H9 (cell line): ENCODE measurements at regions not wholly inside any gene's neighbourhood (a gene's known extent, or its start where the extent isn't known, plus 50 kb on each side); places are given as distances from the start of the nearest gene placed in this dataset.

Source experiments
- DNase-seq: peaks from one replicate; pipeline ENCODE4 v3.0.0-alpha.2; 2017
- H2AFZ ChIP-seq: one replicate; pipeline ENCODE4 v1.6.1; 2013; ENCODE audit warnings: mild to moderate bottlenecking, low read length, control low read depth, moderate library complexity
- H2AK5ac ChIP-seq: 2 replicates; pipeline ENCODE4 v1.6.1; 2013; ENCODE audit warnings: low read length, control low read depth, mixed read lengths; ENCODE audit not compliant: insufficient read length
- H2BK120ac ChIP-seq: one replicate; pipeline ENCODE4 v1.6.1; 2013; ENCODE audit warnings: low read depth, mild to moderate bottlenecking, low read length, control low read depth, inconsistent platforms; ENCODE audit not compliant: poor library complexity, severe bottlenecking
- H2BK12ac ChIP-seq: 2 replicates; pipeline ENCODE4 v1.6.1; 2013; ENCODE audit warnings: low read length, control low read depth, mixed read lengths, low read depth; ENCODE audit not compliant: insufficient read length
- H2BK15ac ChIP-seq: 2 replicates; pipeline ENCODE4 v1.6.1; 2013; ENCODE audit warnings: low read depth, low read length, control low read depth
- H2BK20ac ChIP-seq: one replicate; pipeline ENCODE4 v1.6.1; 2013; ENCODE audit warnings: low read depth, mild to moderate bottlenecking, low read length, control low read depth, inconsistent platforms; ENCODE audit not compliant: poor library complexity, severe bottlenecking
- H2BK5ac ChIP-seq: 2 replicates; pipeline ENCODE4 v1.6.1; 2013; ENCODE audit warnings: low read length, control low read depth, mixed read lengths; ENCODE audit not compliant: insufficient read length
- H3K14ac ChIP-seq: 2 replicates; pipeline ENCODE4 v1.6.1; 2013; ENCODE audit warnings: low read length, control low read depth; ENCODE audit not compliant: insufficient read depth
- H3K18ac ChIP-seq: 2 replicates; pipeline ENCODE4 v1.6.1; 2013; ENCODE audit warnings: low read depth, mild to moderate bottlenecking, mixed read lengths, low read length, control low read depth; ENCODE audit not compliant: insufficient read length
- H3K23ac ChIP-seq: 2 replicates; pipeline ENCODE4 v1.6.1; 2013; ENCODE audit warnings: low read length, control low read depth, mixed read lengths, low read depth; ENCODE audit not compliant: insufficient read length
- H3K23me2 ChIP-seq: 2 replicates; pipeline ENCODE4 v1.6.1; 2013; ENCODE audit warnings: low read depth, mild to moderate bottlenecking, mixed read lengths, low read length, control low read depth; ENCODE audit not compliant: insufficient read length, poor library complexity, severe bottlenecking
- H3K27ac ChIP-seq: 2 replicates; pipeline ENCODE4 v1.5.1; 2013; ENCODE audit warnings: low read length, control low read depth, mixed read lengths, low read depth; ENCODE audit not compliant: insufficient read length
- H3K27me3 ChIP-seq: 2 replicates; pipeline ENCODE4 v1.6.1; 2013; ENCODE audit warnings: low read length, control low read depth, inconsistent platforms; ENCODE audit not compliant: insufficient read depth
- H3K4ac ChIP-seq: 2 replicates; pipeline ENCODE4 v1.6.1; 2013; ENCODE audit warnings: low read depth, mild to moderate bottlenecking, control low read depth, inconsistent platforms, low read length, moderate library complexity
- H3K4me1 ChIP-seq: 2 replicates; pipeline ENCODE4 v1.6.1; 2013; ENCODE audit warnings: low read length, control low read depth, inconsistent platforms; ENCODE audit not compliant: insufficient read depth
- H3K4me2 ChIP-seq: 2 replicates; pipeline ENCODE4 v1.6.1; 2013; ENCODE audit warnings: low read length, control low read depth, mixed read lengths; ENCODE audit not compliant: insufficient read length, insufficient read depth
- H3K56ac ChIP-seq: 2 replicates; pipeline ENCODE4 v1.6.1; 2013; ENCODE audit warnings: low read depth, mild to moderate bottlenecking, mixed read lengths, low read length, control low read depth; ENCODE audit not compliant: insufficient read length
- H3K79me1 ChIP-seq: 2 replicates; pipeline ENCODE4 v1.6.1; 2013; ENCODE audit warnings: low read depth, mild to moderate bottlenecking, moderate library complexity, low read length, control low read depth, inconsistent platforms; ENCODE audit not compliant: insufficient read depth, poor library complexity, severe bottlenecking
- H3K79me2 ChIP-seq: 2 replicates; pipeline ENCODE4 v1.6.1; 2013; ENCODE audit warnings: low read length, control low read depth, inconsistent platforms; ENCODE audit not compliant: insufficient read depth
- H3K9ac ChIP-seq: 2 replicates; pipeline ENCODE4 v1.6.1; 2013; ENCODE audit warnings: low read length, control low read depth, mixed read lengths; ENCODE audit not compliant: insufficient read length; ENCODE audit errors: extremely low read depth
- H3K9me3 ChIP-seq: one replicate; pipeline ENCODE4 v1.6.1; 2013; ENCODE audit warnings: low read depth, low read length, inconsistent platforms; ENCODE audit not compliant: control insufficient read depth
- H3T11ph ChIP-seq: one replicate; pipeline ENCODE4 v1.6.1; 2013; ENCODE audit warnings: mild to moderate bottlenecking, low read length, control low read depth, inconsistent platforms
- H4K20me1 ChIP-seq: one replicate; pipeline ENCODE4 v1.6.1; 2013; ENCODE audit not compliant: control insufficient read depth, insufficient read length, insufficient read depth
- H4K5ac ChIP-seq: 2 replicates; pipeline ENCODE4 v1.6.1; 2013; ENCODE audit warnings: low read depth, mild to moderate bottlenecking, mixed read lengths, low read length, control low read depth; ENCODE audit not compliant: insufficient read length
- H4K8ac ChIP-seq: replicated peaks from 2 replicates; pipeline ENCODE4 v1.6.1; 2013; ENCODE audit warnings: low read length, control low read depth, mixed read lengths, low read depth; ENCODE audit not compliant: insufficient read length
- H4K91ac ChIP-seq: 2 replicates; pipeline ENCODE4 v1.6.1; 2013; ENCODE audit warnings: low read depth, mild to moderate bottlenecking, moderate library complexity, mixed read lengths, low read length, control low read depth; ENCODE audit not compliant: insufficient read length
- H3K27ac Mint-ChIP-seq, 3 experiments: 2 replicates in 2 of 3; 3 replicates in 1 of 3; pipeline ENCODE4 v1.8.0; 2020 to 2021; ENCODE audit warnings: mixed read lengths in 3 of 3, mild to moderate bottlenecking in 1 of 3, moderate library complexity in 1 of 3
- H3K27me3 Mint-ChIP-seq: 2 replicates; pipeline ENCODE4 v1.8.0; 2021; ENCODE audit warnings: low read depth, mild to moderate bottlenecking, moderate library complexity, mixed read lengths
- H3K36me3 Mint-ChIP-seq, 3 experiments: 2 replicates in 2 of 3; 3 replicates in 1 of 3; pipeline ENCODE4 v1.8.0; 2020 to 2021; ENCODE audit warnings: low read depth in 3 of 3, mixed read lengths in 3 of 3; ENCODE audit not compliant: insufficient read depth in 1 of 3
- H3K4me1 Mint-ChIP-seq, 2 experiments: 2 replicates each; pipeline ENCODE4 v1.8.0; 2020; ENCODE audit warnings: mixed read lengths in 2 of 2
- H3K4me3 Mint-ChIP-seq, 2 experiments: 2 replicates in 1 of 2; 3 replicates in 1 of 2; pipeline ENCODE4 v1.8.0; 2020 to 2021; ENCODE audit warnings: mild to moderate bottlenecking in 2 of 2, mixed read lengths in 2 of 2, moderate library complexity in 1 of 2
- H3K9me3 Mint-ChIP-seq, 2 experiments: 2 replicates in 1 of 2; 3 replicates in 1 of 2; pipeline ENCODE4 v1.8.0; 2020; ENCODE audit warnings: mild to moderate bottlenecking in 2 of 2, mixed read lengths in 2 of 2, moderate library complexity in 1 of 2
- TF ChIP-seq, protein P1 (sequence below): fragments of 200-600 bp; sonication (generic); conservative IDR thresholded peaks from 3 replicates; pipeline ENCODE4 v1.8.0; 2021; ENCODE audit warnings: antibody characterized with exemption, mild to moderate bottlenecking

DNA sequence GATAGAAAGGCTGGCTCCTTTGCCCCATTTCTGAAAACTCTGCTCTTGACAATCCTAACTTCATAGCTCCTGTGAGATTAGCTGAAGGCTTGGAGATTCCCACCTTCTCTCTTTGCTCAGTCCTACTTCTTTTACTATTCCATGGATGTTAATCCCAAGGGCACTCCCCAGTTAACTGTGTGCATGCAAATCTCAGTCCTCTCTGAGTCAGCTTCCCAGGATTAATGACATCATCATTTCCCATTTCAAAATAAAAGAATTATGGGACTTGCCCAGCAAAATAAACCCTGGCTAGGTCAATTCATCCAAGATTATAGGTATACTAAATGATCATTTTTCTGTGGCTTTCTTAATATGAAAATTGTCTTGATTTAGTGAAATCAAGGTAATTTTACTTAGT, 328.6 kb upstream of the NR3C2 start:
- Histone ChIP-seq H2AFZ (no peak overlapping the region), H3K56ac (no peak overlapping the region)
- TF ChIP-seq, protein P1, sequence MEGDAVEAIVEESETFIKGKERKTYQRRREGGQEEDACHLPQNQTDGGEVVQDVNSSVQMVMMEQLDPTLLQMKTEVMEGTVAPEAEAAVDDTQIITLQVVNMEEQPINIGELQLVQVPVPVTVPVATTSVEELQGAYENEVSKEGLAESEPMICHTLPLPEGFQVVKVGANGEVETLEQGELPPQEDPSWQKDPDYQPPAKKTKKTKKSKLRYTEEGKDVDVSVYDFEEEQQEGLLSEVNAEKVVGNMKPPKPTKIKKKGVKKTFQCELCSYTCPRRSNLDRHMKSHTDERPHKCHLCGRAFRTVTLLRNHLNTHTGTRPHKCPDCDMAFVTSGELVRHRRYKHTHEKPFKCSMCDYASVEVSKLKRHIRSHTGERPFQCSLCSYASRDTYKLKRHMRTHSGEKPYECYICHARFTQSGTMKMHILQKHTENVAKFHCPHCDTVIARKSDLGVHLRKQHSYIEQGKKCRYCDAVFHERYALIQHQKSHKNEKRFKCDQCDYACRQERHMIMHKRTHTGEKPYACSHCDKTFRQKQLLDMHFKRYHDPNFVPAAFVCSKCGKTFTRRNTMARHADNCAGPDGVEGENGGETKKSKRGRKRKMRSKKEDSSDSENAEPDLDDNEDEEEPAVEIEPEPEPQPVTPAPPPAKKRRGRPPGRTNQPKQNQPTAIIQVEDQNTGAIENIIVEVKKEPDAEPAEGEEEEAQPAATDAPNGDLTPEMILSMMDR: no peak

More for the DNA sequence above, 328.6 kb upstream of the NR3C2 start:
- Mint-ChIP-seq H3K4me1 (peaks cover 6 to 8% of the 10 kb centered on the region in 2 experiments; a peak in 3 of 4 replicates), H3K9me3 (no peaks in the 10 kb centered on the region; a peak in 1 of 5 replicates), H3K27me3 (no peaks in the 10 kb centered on the region), H3K36me3 (no peaks in the 10 kb centered on the region), H3K27ac (no peak overlapping the region), H3K4me3 (no peak overlapping the region; a peak in 1 of 5 replicates)
- Histone ChIP-seq H3K4ac (no peak overlapping the region), H3T11ph (no peak overlapping the region), H4K5ac (no peak overlapping the region), H2BK120ac (no peak overlapping the region), H3K18ac (no peak overlapping the region), H3K23ac (no peak overlapping the region), H4K20me1 (no peaks in the 10 kb centered on the region), H3K9ac (no peak overlapping the region), H4K91ac (no peak overlapping the region), H2BK12ac (no peak overlapping the region), H3K14ac (no peak overlapping the region), H2AK5ac (no peak overlapping the region), H2BK15ac (no peak overlapping the region), H3K79me2 (no peaks in the 10 kb centered on the region), H3K23me2 (no peaks in the 10 kb centered on the region), H3K9me3 (no peaks in the 10 kb centered on the region), H2BK5ac (no peak overlapping the region), H3K4me1 (no peaks in the 10 kb centered on the region), H4K8ac (no peak overlapping the region), H3K27ac (no peak overlapping the region), H3K27me3 (no peaks in the 10 kb centered on the region), H2BK20ac (no peak overlapping the region), H3K79me1 (no peaks in the 10 kb centered on the region), H3K4me2 (no peak overlapping the region)
- no peak for DNase-seq
